ENCODE measurements at regions not wholly inside any gene's neighbourhood (a gene's known extent, or its start where the extent isn't known, plus 50 kb on each side); places are given as distances from the start of the nearest gene placed in this dataset.

- Mint-ChIP-seq H3K9me3 (no peaks in the 10 kb centered on the region), H3K36me3 (ENCODE audit: low read depth) (no peaks in the 10 kb centered on the region), H3K4me3 (no peak overlapping the region), H3K4me1 (ENCODE audit: low read depth) (no peaks in the 10 kb centered on the region), H3K27me3 (ENCODE audit: insufficient read depth) (peaks cover 4% of the 10 kb centered on the region), H3K27ac (no peak overlapping the region)
- no peak for TF ChIP-seq CTCF (IDR thresholded peaks at IDR 0.05)
- DNase-seq: no peak
These were observed 415.9 kb downstream of the BCOR start for GRCh38 chrX:39681885-39682284.

GRCh38 chrX:39682778-39683177, 415.0 kb downstream of the BCOR start:
- TF ChIP-seq CTCF (IDR thresholded peaks at IDR 0.05): no peak
- Mint-ChIP-seq H3K4me3 (no peak overlapping the region), H3K9me3 (no peaks in the 10 kb centered on the region), H3K4me1 (ENCODE audit: low read depth) (no peaks in the 10 kb centered on the region), H3K27me3 (ENCODE audit: insufficient read depth) (peaks cover 9% of the 10 kb centered on the region), H3K27ac (no peak overlapping the region), H3K36me3 (ENCODE audit: low read depth) (no peaks in the 10 kb centered on the region)
- DNase-seq: no peak

GRCh38 chrX:39688219-39688575, 409.6 kb downstream of the BCOR start:
- H3K9me3 Mint-ChIP-seq: no peaks in the 10 kb centered on the region
- H3K36me3 Mint-ChIP-seq (ENCODE audit: low read depth): no peaks in the 10 kb centered on the region
- H3K27me3 Mint-ChIP-seq (ENCODE audit: insufficient read depth): peaks cover 10% of the 10 kb centered on the region
- no peak overlapping the region for H3K27ac Mint-ChIP-seq
- TF ChIP-seq CTCF (IDR thresholded peaks at IDR 0.05): no peak
- no peak for DNase-seq
- H3K4me1 Mint-ChIP-seq (ENCODE audit: low read depth): no peaks in the 10 kb centered on the region
- peak overlapping the region; percentile 43; the same call in 1 of the 2 replicates for H3K4me3 Mint-ChIP-seq

DNA sequence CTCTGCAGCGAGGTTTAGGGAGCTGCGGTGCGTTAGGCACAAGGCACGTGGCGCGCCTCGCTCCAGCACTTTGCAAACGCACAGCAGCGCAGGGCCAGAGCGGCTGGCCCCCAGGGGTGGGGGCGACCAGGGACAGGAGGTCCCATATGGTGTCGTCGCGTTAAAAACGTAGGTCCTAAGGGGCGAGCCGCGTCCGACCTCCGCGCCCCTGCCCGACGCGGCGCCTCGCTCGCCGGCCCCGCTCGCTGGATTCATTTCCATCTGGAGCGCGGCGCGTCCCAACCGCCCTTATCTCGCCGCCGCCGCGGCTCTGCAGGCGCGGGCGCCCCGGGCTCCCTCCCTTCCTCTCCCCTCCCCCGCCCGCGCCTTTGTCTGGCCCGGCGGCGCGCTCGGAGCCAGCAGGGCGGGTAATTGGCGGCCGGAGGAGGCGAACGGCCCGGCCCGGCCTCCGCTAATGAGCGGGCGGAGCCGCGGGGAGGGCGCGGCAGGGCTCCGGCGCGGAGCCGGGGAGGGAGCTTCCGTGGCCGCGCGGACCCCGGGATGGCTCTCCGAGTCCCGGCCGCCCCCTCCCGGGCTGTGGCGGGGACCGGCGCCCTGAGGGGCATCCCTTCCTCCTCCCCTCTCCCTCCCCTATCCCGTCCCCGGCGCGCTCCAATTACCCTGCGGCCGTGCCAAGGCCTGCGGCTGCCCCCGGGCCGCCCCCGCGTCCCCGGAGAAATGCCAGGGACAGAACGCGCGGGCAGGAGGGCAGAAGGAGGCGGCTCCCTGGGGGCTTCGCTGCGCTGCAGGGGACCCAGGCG, 409.0 kb downstream of the BCOR start:
- Mint-ChIP-seq H3K27me3 (ENCODE audit: insufficient read depth) (peaks cover 10% of the 10 kb centered on the region), H3K4me1 (ENCODE audit: low read depth) (no peaks in the 10 kb centered on the region), H3K36me3 (ENCODE audit: low read depth) (no peaks in the 10 kb centered on the region), H3K9me3 (no peaks in the 10 kb centered on the region), H3K4me3 (no peak overlapping the region), H3K27ac (no peak overlapping the region)
- no peak for TF ChIP-seq CTCF (IDR thresholded peaks at IDR 0.05)
- no peak for DNase-seq

GRCh38 chrX:39689376-39690104, 408.2 kb downstream of the BCOR start:
- peak overlapping the region; percentile 41 for H3K4me3 Mint-ChIP-seq

More at GRCh38 chrX:39689376-39690104, 408.2 kb downstream of the BCOR start:
- Mint-ChIP-seq H3K4me1 (ENCODE audit: low read depth) (no peaks in the 10 kb centered on the region), H3K27me3 (ENCODE audit: insufficient read depth) (peaks cover 12% of the 10 kb centered on the region), H3K9me3 (no peaks in the 10 kb centered on the region), H3K27ac (no peak overlapping the region), H3K36me3 (ENCODE audit: low read depth) (no peaks in the 10 kb centered on the region)
- DNase-seq: no peak
- no peak for TF ChIP-seq CTCF (IDR thresholded peaks at IDR 0.05)

All from HFFc6 (cell line).